ENCODE measurements at regions not wholly inside any gene's neighbourhood (a gene's known extent, or its start where the extent isn't known, plus 50 kb on each side); places are given as distances from the start of the nearest gene placed in this dataset.

- DNase-seq (no peak), ATAC-seq (ENCODE audit: insufficient read depth, low FRiP score) (no peak)
- Histone ChIP-seq H3K36me3 (ENCODE audit: control insufficient read depth in 4 of 4, insufficient read depth in 4 of 4, low read length in 4 of 4) (no peaks in the 10 kb centered on the region), H3K27ac (ENCODE audit: low read depth in 1 of 2, low read length in 1 of 2) (no peak overlapping the region), H3K27me3 (ENCODE audit: control insufficient read depth in 3 of 3, insufficient read depth in 3 of 3, low read length in 2 of 3) (no peaks in the 10 kb centered on the region), H3K9me3 (ENCODE audit: control insufficient read depth in 4 of 4, insufficient read depth in 3 of 4, low read length in 3 of 4) (no peaks in the 10 kb centered on the region), H3K4me1 (ENCODE audit: control insufficient read depth in 5 of 5, insufficient read depth in 5 of 5, low read length in 5 of 5) (no peaks in the 10 kb centered on the region), H3K4me3 (no peak overlapping the region), H3K9ac (ENCODE audit: insufficient read depth in 1 of 2, low read length in 2 of 2) (no peak overlapping the region)
- no peak for TF ChIP-seq CTCF (IDR thresholded peaks at IDR 0.05; ENCODE audit: control extremely low read depth, extremely low read depth)
- WGBS, 2 donors = 90 to 94% methylated on average over 19 of the region's 19 CpGs
Observed at GRCh38 chr21:19759836-19760235, 1238.4 kb upstream of the NCAM2 start.

- peak in 2 of 3 donors; percentile 2 to 17 for DNase-seq
- H3K36me3 ChIP-seq (ENCODE audit: control insufficient read depth in 4 of 4, insufficient read depth in 4 of 4, low read length in 4 of 4) = no peaks in the 10 kb centered on the region
- peaks cover 0 to 2% (median 0%) of the 10 kb centered on the region in 4 donors for H3K9me3 ChIP-seq (ENCODE audit: control insufficient read depth in 4 of 4, insufficient read depth in 3 of 4, low read length in 3 of 4)
- TF ChIP-seq CTCF (IDR thresholded peaks at IDR 0.05; ENCODE audit: control extremely low read depth, extremely low read depth) = no peak
- no peaks in the 10 kb centered on the region for H3K4me1 ChIP-seq (ENCODE audit: control insufficient read depth in 5 of 5, insufficient read depth in 5 of 5, low read length in 5 of 5)
- no peaks in the 10 kb centered on the region for H3K27me3 ChIP-seq (ENCODE audit: control insufficient read depth in 3 of 3, insufficient read depth in 3 of 3, low read length in 2 of 3)
- H3K9ac ChIP-seq (ENCODE audit: insufficient read depth in 1 of 2, low read length in 2 of 2) = no peak overlapping the region
- WGBS, 2 donors = 40 to 62% methylated on average over 1 of the region's 1 CpG
- no peak for ATAC-seq (ENCODE audit: insufficient read depth, low FRiP score)
- H3K4me3 ChIP-seq = no peak overlapping the region
- H3K27ac ChIP-seq (ENCODE audit: low read depth in 1 of 2, low read length in 1 of 2) = no peak overlapping the region
Observed at GRCh38 chr21:19767546-19767945, 1230.7 kb upstream of the NCAM2 start.

- no peaks in the 10 kb centered on the region for H3K36me3 ChIP-seq (ENCODE audit: control insufficient read depth in 4 of 4, insufficient read depth in 4 of 4, low read length in 4 of 4)
- no peak overlapping the region for H3K4me3 ChIP-seq
- H3K27ac ChIP-seq (ENCODE audit: low read depth in 1 of 2, low read length in 1 of 2) = no peak overlapping the region
- no peak for DNase-seq
- no peaks in the 10 kb centered on the region for H3K9me3 ChIP-seq (ENCODE audit: control insufficient read depth in 4 of 4, insufficient read depth in 3 of 4, low read length in 3 of 4)
- 83 to 88% methylated on average over 2 of the region's 2 CpGs for WGBS, 2 donors
- no peaks in the 10 kb centered on the region for H3K27me3 ChIP-seq (ENCODE audit: control insufficient read depth in 3 of 3, insufficient read depth in 3 of 3, low read length in 2 of 3)
- no peak overlapping the region for H3K9ac ChIP-seq (ENCODE audit: insufficient read depth in 1 of 2, low read length in 2 of 2)
- no peak for TF ChIP-seq CTCF (IDR thresholded peaks at IDR 0.05; ENCODE audit: control extremely low read depth, extremely low read depth)
- H3K4me1 ChIP-seq (ENCODE audit: control insufficient read depth in 5 of 5, insufficient read depth in 5 of 5, low read length in 5 of 5) = no peaks in the 10 kb centered on the region
- ATAC-seq (ENCODE audit: insufficient read depth, low FRiP score) = no peak
Observed at GRCh38 chr21:19771881-19772280, 1226.3 kb upstream of the NCAM2 start.

GRCh38 chr21:19776076-19776475, 1222.1 kb upstream of the NCAM2 start:
- peaks cover 0 to 3% (median 0%) of the 10 kb centered on the region in 4 donors for H3K9me3 ChIP-seq (ENCODE audit: control insufficient read depth in 4 of 4, insufficient read depth in 3 of 4, low read length in 3 of 4)
- no peaks in the 10 kb centered on the region for H3K27me3 ChIP-seq (ENCODE audit: control insufficient read depth in 3 of 3, insufficient read depth in 3 of 3, low read length in 2 of 3)
- DNase-seq = no peak
- no peak overlapping the region for H3K9ac ChIP-seq (ENCODE audit: insufficient read depth in 1 of 2, low read length in 2 of 2)
- no peak for ATAC-seq (ENCODE audit: insufficient read depth, low FRiP score)
- H3K27ac ChIP-seq (ENCODE audit: low read depth in 1 of 2, low read length in 1 of 2) = no peak overlapping the region
- no peak overlapping the region for H3K4me3 ChIP-seq
- 73 to 82% methylated on average over 1 of the region's 1 CpG for WGBS, 2 donors
- H3K36me3 ChIP-seq (ENCODE audit: control insufficient read depth in 4 of 4, insufficient read depth in 4 of 4, low read length in 4 of 4) = no peaks in the 10 kb centered on the region
- no peaks in the 10 kb centered on the region for H3K4me1 ChIP-seq (ENCODE audit: control insufficient read depth in 5 of 5, insufficient read depth in 5 of 5, low read length in 5 of 5)
- TF ChIP-seq CTCF (IDR thresholded peaks at IDR 0.05; ENCODE audit: control extremely low read depth, extremely low read depth) = no peak

All from lung (tissue), 11 donors.